DOHH2 (cell line): ENCODE measurements at regions not wholly inside any gene's neighbourhood (a gene's known extent, or its start where the extent isn't known, plus 50 kb on each side); places are given as distances from the start of the nearest gene placed in this dataset.

Source experiments
- H3F3A ChIP-seq: fragments of 200-600 bp; sonication (generic), shearing (Covaris generic); 2 replicates; pipeline ENCODE4 v1.6.0; 2016; ENCODE audit warnings: antibody characterized with exemption, mild to moderate bottlenecking; ENCODE audit not compliant: control insufficient read depth, insufficient read depth
- H3K27ac ChIP-seq: fragments of 200-600 bp; sonication (generic); 2 replicates; pipeline ENCODE4 v1.5.1; 2014; ENCODE audit warnings: low read depth, mild to moderate bottlenecking, low read length, moderate library complexity
- H3K27me3 ChIP-seq: fragments of 200-600 bp; sonication (generic); 2 replicates; pipeline ENCODE4 v1.6.1; 2014; ENCODE audit warnings: mild to moderate bottlenecking, low read length, mixed read lengths; ENCODE audit not compliant: control insufficient read depth
- H3K36me3 ChIP-seq: fragments of 200-600 bp; sonication (generic); 2 replicates; pipeline ENCODE4 v1.6.1; 2014; ENCODE audit warnings: mild to moderate bottlenecking, low read length, moderate library complexity, mixed read lengths; ENCODE audit not compliant: control insufficient read depth
- H3K4me1 ChIP-seq: fragments of 200-600 bp; sonication (generic); 2 replicates; pipeline ENCODE4 v1.6.1; 2014; ENCODE audit warnings: mild to moderate bottlenecking, low read length, mixed read lengths; ENCODE audit not compliant: control insufficient read depth
- H3K4me2 ChIP-seq: fragments of 200-600 bp; sonication (generic); 2 replicates; pipeline ENCODE4 v1.6.0; 2014; ENCODE audit warnings: mild to moderate bottlenecking, low read length, moderate library complexity
- H3K4me3 ChIP-seq: fragments of 200-600 bp; sonication (generic); 2 replicates; pipeline ENCODE4 v1.5.1; 2014; ENCODE audit warnings: mild to moderate bottlenecking, low read length, mixed read lengths
- H3K79me2 ChIP-seq: fragments of 200-600 bp; sonication (generic); 2 replicates; pipeline ENCODE4 v1.6.1; 2014; ENCODE audit warnings: mild to moderate bottlenecking, low read length, mixed read lengths; ENCODE audit not compliant: control insufficient read depth
- H3K9me2 ChIP-seq: fragments of 200-600 bp; sonication (generic); replicated peaks from 2 replicates; pipeline ENCODE4 v1.6.1; 2014; ENCODE audit warnings: mild to moderate bottlenecking, low read length, mixed read lengths; ENCODE audit not compliant: control insufficient read depth
- H3K9me3 ChIP-seq: fragments of 200-600 bp; sonication (generic); 2 replicates; pipeline ENCODE4 v1.6.1; 2014; ENCODE audit warnings: antibody characterized with exemption, low read length, mixed read lengths; ENCODE audit not compliant: control insufficient read depth, insufficient read depth
- H4K20me1 ChIP-seq: fragments of 200-600 bp; sonication (generic); 2 replicates; pipeline ENCODE4 v1.6.0; 2014; ENCODE audit warnings: low read depth, mild to moderate bottlenecking, antibody characterized with exemption, low read length, moderate library complexity; ENCODE audit not compliant: control insufficient read depth, insufficient read depth
- CTCF ChIP-seq: fragments of 200-600 bp; sonication (generic); IDR thresholded peaks from one replicate; pipeline ENCODE4 v1.5.1; 2014; ENCODE audit warnings: antibody characterized with exemption, mild to moderate bottlenecking, low read depth, low read length; ENCODE audit not compliant: poor library complexity, severe bottlenecking
- EZH2phosphoT487 ChIP-seq: fragments of 200-600 bp; sonication (generic); IDR thresholded peaks from 2 replicates; pipeline ENCODE4 v1.6.1; 2017; ENCODE audit warnings: borderline replicate concordance, mild to moderate bottlenecking, antibody characterized with exemption, low read length, moderate library complexity, mixed read lengths

DNA sequence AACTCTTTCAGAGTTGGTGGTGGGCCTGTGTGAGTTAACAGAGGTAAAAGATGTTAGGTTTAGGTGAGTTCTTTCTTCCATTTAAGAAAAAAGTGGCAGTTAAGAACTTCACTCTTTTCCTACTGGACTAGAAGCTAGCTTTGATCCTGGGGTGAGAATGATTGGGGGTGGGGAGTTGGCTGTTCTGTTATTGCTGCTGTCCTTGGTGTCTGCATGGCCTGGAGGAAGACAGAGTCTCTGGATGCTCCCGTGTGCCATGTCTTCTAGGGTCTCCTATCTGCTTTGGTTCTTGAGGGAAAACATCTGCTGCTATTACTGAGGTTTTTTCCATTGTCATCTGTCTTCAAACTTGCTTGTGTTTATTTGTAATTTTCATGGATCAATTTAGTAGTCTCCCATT lies 275.7 kb downstream of the HLX start:
- H3K79me2 ChIP-seq, result no peaks in the 10 kb centered on the region
- peaks cover 53% of the 10 kb centered on the region for H3K4me1 ChIP-seq
- no peaks in the 10 kb centered on the region for H3K9me2 ChIP-seq
- H3K27me3 ChIP-seq, result no peaks in the 10 kb centered on the region
- peaks cover 5% of the 10 kb centered on the region; the same call in 1 of the 2 replicates for H3F3A ChIP-seq
- peak overlapping the region; percentile 5; the same call in 1 of the 2 replicates for H3K27ac ChIP-seq
- no peaks in the 10 kb centered on the region for H4K20me1 ChIP-seq
- TF ChIP-seq EZH2phosphoT487 (no peak), CTCF (no peak)
- H3K4me3 ChIP-seq, result no peak overlapping the region
- no peaks in the 10 kb centered on the region for H3K36me3 ChIP-seq
- no peak overlapping the region for H3K4me2 ChIP-seq
- no peaks in the 10 kb centered on the region for H3K9me3 ChIP-seq

DNA sequence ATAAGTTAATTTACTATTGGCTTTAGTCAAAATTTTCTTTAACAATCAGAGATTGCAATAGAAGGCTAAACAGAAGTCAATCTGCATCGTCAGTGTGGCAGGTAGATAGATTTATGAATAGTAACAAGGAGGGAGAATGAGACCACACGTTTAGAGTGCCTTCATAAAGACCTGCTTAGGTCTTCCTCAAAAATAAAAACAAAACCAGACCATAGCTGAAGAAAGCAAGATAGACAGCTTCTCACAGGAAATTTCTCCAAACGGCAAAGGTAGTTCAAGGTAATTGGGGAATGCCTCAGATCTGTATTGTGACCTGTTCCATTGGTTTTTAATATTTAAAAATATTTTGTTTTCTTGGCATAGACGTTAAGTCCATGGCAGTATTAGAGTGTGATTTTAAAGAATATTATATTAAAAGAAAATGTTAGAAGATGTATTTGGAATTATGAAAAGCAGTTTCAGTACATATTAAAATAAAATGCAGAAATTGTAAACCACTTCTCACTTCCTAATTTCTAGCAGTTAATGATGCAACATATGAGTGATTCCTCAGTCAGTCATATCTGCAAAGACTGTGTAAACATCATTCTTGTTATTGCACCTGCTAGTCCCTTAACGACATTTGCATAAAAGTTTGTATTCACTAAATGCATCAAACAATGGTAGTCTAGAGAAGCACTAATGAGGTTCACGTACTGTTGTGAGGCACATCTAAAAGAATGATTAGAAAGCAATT lies 278.0 kb downstream of the HLX start:
- Histone ChIP-seq H3K4me3 (peak overlapping the region; percentile 48), H3K36me3 (no peaks in the 10 kb centered on the region), H3K4me2 (peak overlapping the region; percentile 46), H3K27ac (peak overlapping the region; percentile 69), H3F3A (peaks cover 9% of the 10 kb centered on the region; the same call in 1 of the 2 replicates), H3K79me2 (no peaks in the 10 kb centered on the region), H3K27me3 (no peaks in the 10 kb centered on the region), H4K20me1 (no peaks in the 10 kb centered on the region), H3K9me3 (no peaks in the 10 kb centered on the region), H3K4me1 (peaks cover 67% of the 10 kb centered on the region), H3K9me2 (no peaks in the 10 kb centered on the region)
- TF ChIP-seq CTCF (no peak), EZH2phosphoT487 (no peak)

- TF ChIP-seq CTCF (no peak), EZH2phosphoT487 (no peak)
- no peak overlapping the region for H3K27ac ChIP-seq
- H3K4me1 ChIP-seq, result peaks cover 90% of the 10 kb centered on the region
- H3F3A ChIP-seq, result peaks cover 10% of the 10 kb centered on the region; the same call in 1 of the 2 replicates
- no peaks in the 10 kb centered on the region for H3K79me2 ChIP-seq
- no peaks in the 10 kb centered on the region for H3K9me3 ChIP-seq
- H3K36me3 ChIP-seq, result no peaks in the 10 kb centered on the region; the same call in 1 of the 2 replicates
- no peak overlapping the region for H3K4me3 ChIP-seq
- no peak overlapping the region for H3K4me2 ChIP-seq
- H3K9me2 ChIP-seq, result no peaks in the 10 kb centered on the region
- no peaks in the 10 kb centered on the region for H3K27me3 ChIP-seq
- no peaks in the 10 kb centered on the region for H4K20me1 ChIP-seq
Observed at GRCh38 chr1:221159608-221160007, 280.4 kb downstream of the HLX start.
